SK-N-SH (cell line): ENCODE measurements at regions not wholly inside any gene's neighbourhood (a gene's known extent, or its start where the extent isn't known, plus 50 kb on each side); places are given as distances from the start of the nearest gene placed in this dataset.

Experiments used
- CTCF ChIA-PET: fragments of 300-600, 350-600 bp; formaldehyde crosslinking; extraction: SDS; loops from one replicate; lab custom pipeline; 2021; lab: Yijun Ruan, JAX
- POLR2A ChIA-PET: fragments of 350-600 bp; sonication (Branson Sonifier 250); formaldehyde crosslinking; extraction: SDS; loops from one replicate; lab custom pipeline; 2020; ENCODE audit warnings: antibody characterized with exemption, inconsistent platforms; lab: Yijun Ruan, JAX
- DNase-seq: peaks from one replicate; pipeline ENCODE4 v3.0.0; 2012
- H2AFZ ChIP-seq: fragments of 200-600 bp; sonication (generic); 2 replicates; pipeline ENCODE4 v1.8.1; 2016; ENCODE audit warnings: antibody characterized with exemption, mild to moderate bottlenecking, low read depth
- H3F3A ChIP-seq: fragments of 200-600 bp; sonication (generic); replicated peaks from 2 replicates; pipeline ENCODE3; 2016; ENCODE audit warnings: antibody characterized with exemption, mild to moderate bottlenecking; ENCODE audit not compliant: insufficient read depth
- H3K27ac ChIP-seq, 2 experiments: fragments of 200-500 bp in 1 of 2; fragments of 200-600 bp in 1 of 2; sonication (Bioruptor generic) in 1 of 2; sonication (generic), shearing (Covaris generic) in 1 of 2; 2 replicates each; pipeline versions ENCODE4 v1.5.1 to v1.6.1; 2014 to 2016; ENCODE audit warnings: low read depth in 2 of 2, inconsistent platforms in 1 of 2, low read length in 1 of 2, mild to moderate bottlenecking in 1 of 2, mixed read lengths in 1 of 2
- H3K27me3 ChIP-seq: fragments of 200-600 bp; sonication (generic), shearing (Covaris generic); 2 replicates; pipeline ENCODE4 v1.6.1; 2016; ENCODE audit warnings: mixed run types; ENCODE audit not compliant: insufficient read depth
- H3K36me3 ChIP-seq, 2 experiments: fragments of 200-500 bp in 1 of 2; fragments of 200-600 bp in 1 of 2; sonication (Bioruptor generic) in 1 of 2; sonication (generic) in 1 of 2; replicated peaks in 1 of 2; 2 replicates each; pipeline versions ENCODE3 to v1.5.1; 2014 to 2016; ENCODE audit warnings: low read length in 1 of 2, mild to moderate bottlenecking in 1 of 2; ENCODE audit not compliant: insufficient read depth in 2 of 2, control insufficient read depth in 1 of 2
- H3K4me1 ChIP-seq, 2 experiments: fragments of 200-500 bp in 1 of 2; fragments of 200-600 bp in 1 of 2; sonication (Bioruptor generic) in 1 of 2; sonication (generic), shearing (Covaris generic) in 1 of 2; 2 replicates each; pipeline versions ENCODE4 v1.5.1 to v1.6.1; 2014 to 2016; ENCODE audit warnings: low read depth in 1 of 2, low read length in 1 of 2, mixed run types in 1 of 2; ENCODE audit not compliant: insufficient read depth in 2 of 2, control insufficient read depth in 1 of 2
- H3K4me2 ChIP-seq: fragments of 200-600 bp; sonication (generic), shearing (Covaris generic); 2 replicates; pipeline ENCODE4 v1.6.1; 2017; ENCODE audit warnings: mixed run types
- H3K4me3 ChIP-seq, 2 experiments: fragments of 200-500 bp in 1 of 2; fragments of 200-600 bp in 1 of 2; sonication (Bioruptor generic) in 1 of 2; sonication (generic), shearing (Covaris generic) in 1 of 2; 2 replicates each; pipeline versions ENCODE4 v1.5.1 to v1.8.1; 2014 to 2016; ENCODE audit warnings: low read depth in 2 of 2, inconsistent platforms in 1 of 2, low read length in 1 of 2, mild to moderate bottlenecking in 1 of 2, mixed read lengths in 1 of 2, moderate library complexity in 1 of 2
- H3K79me2 ChIP-seq: fragments of 200-600 bp; sonication (generic); 2 replicates; pipeline ENCODE4 v1.8.1; 2017; ENCODE audit warnings: mild to moderate bottlenecking; ENCODE audit not compliant: insufficient read depth
- H3K9ac ChIP-seq: fragments of 200-600 bp; sonication (generic); 2 replicates; pipeline ENCODE4 v1.6.1; 2017; ENCODE audit warnings: mixed run types
- H3K9me2 ChIP-seq: fragments of 200-600 bp; sonication (generic); 2 replicates; pipeline ENCODE4 v1.6.1; 2017; ENCODE audit warnings: mixed run types
- H3K9me3 ChIP-seq: fragments of 200-600 bp; sonication (generic); 2 replicates; pipeline ENCODE4 v1.6.1; 2017; ENCODE audit warnings: mixed run types, mild to moderate bottlenecking, moderate library complexity
- H4K20me1 ChIP-seq: fragments of 200-600 bp; sonication (generic); 2 replicates; pipeline ENCODE4 v1.6.1; 2017; ENCODE audit warnings: mild to moderate bottlenecking, mixed run types; ENCODE audit not compliant: insufficient read depth
- EP300 ChIP-seq, 2 experiments: IDR thresholded peaks; 2 replicates each; pipeline versions ENCODE4 v1.4.0 to v1.6.1; 2012; ENCODE audit warnings: borderline replicate concordance in 1 of 2, low read depth in 1 of 2, low read length in 1 of 2
- FOXM1 ChIP-seq: IDR thresholded peaks from 2 replicates; pipeline ENCODE4 v1.4.0; 2012; ENCODE audit warnings: low read depth, mild to moderate bottlenecking
- GABPA ChIP-seq: IDR thresholded peaks from 2 replicates; pipeline ENCODE4 v1.4.0; 2012; ENCODE audit warnings: low read depth, mild to moderate bottlenecking
- GATA2 ChIP-seq: sonication (generic); formaldehyde crosslinking; IDR thresholded peaks from 2 replicates; pipeline ENCODE4 v1.5.0; 2020; ENCODE audit warnings: mild to moderate bottlenecking, missing genetic modification reagents
- JUND ChIP-seq: IDR thresholded peaks from 2 replicates; pipeline ENCODE4 v1.4.0; 2012
- MEF2A ChIP-seq: IDR thresholded peaks from 2 replicates; pipeline ENCODE4 v1.4.0; 2012; ENCODE audit warnings: low read depth, borderline replicate concordance
- MXI1 ChIP-seq: IDR thresholded peaks from 2 replicates; pipeline ENCODE4 v1.6.1; 2012; ENCODE audit warnings: mild to moderate bottlenecking, low read depth, low read length, improper control_type of control experiment
- NFIC ChIP-seq: IDR thresholded peaks from 2 replicates; pipeline ENCODE4 v1.4.0; 2012; ENCODE audit warnings: borderline replicate concordance
- RAD21 ChIP-seq: IDR thresholded peaks from 2 replicates; pipeline ENCODE4 v1.6.1; 2012; ENCODE audit warnings: mild to moderate bottlenecking, low read length
- RCOR1 ChIP-seq: fragments of 150-350 bp; IDR thresholded peaks from 2 replicates; pipeline ENCODE4 v1.6.1; 2017; ENCODE audit warnings: antibody characterized with exemption, low read length
- SIN3A ChIP-seq: IDR thresholded peaks from 2 replicates; pipeline ENCODE4 v1.6.1; 2012; ENCODE audit warnings: low read depth, mild to moderate bottlenecking, low read length, moderate library complexity, borderline replicate concordance
- SMC3 ChIP-seq: IDR thresholded peaks from 2 replicates; pipeline ENCODE4 v1.6.1; 2012; ENCODE audit warnings: low read depth, low read length, improper control_type of control experiment
- TAF1 ChIP-seq: IDR thresholded peaks from 2 replicates; pipeline ENCODE4 v1.6.1; 2012; ENCODE audit warnings: low read depth, mild to moderate bottlenecking, low read length, moderate library complexity, borderline replicate concordance
- TCF12 ChIP-seq: IDR thresholded peaks from 2 replicates; pipeline ENCODE4 v1.4.0; 2012
- YY1 ChIP-seq: IDR thresholded peaks from 2 replicates; pipeline ENCODE4 v1.4.0; 2012; ENCODE audit warnings: low read depth, mild to moderate bottlenecking
- ZBTB33 ChIP-seq: IDR thresholded peaks from 2 replicates; pipeline ENCODE4 v1.4.0; 2012; ENCODE audit warnings: low read depth, borderline replicate concordance
- WGBS: methylation state at CpG from one replicate; pipeline ENCODE4 v1.1.6; 2017; ENCODE audit warnings: low lambda C conversion rate; 5-methylcytosine and 5-hydroxymethylcytosine counted together
- TF ChIP-seq, protein P1 (sequence below): IDR thresholded peaks from 2 replicates; pipeline ENCODE4 v1.6.1; 2012; ENCODE audit warnings: mild to moderate bottlenecking, low read depth, low read length, moderate library complexity
- TF ChIP-seq, protein P2 (sequence below): fragments of 200-600 bp; sonication (generic); IDR thresholded peaks from 2 replicates; pipeline ENCODE4 v1.6.1; 2017; ENCODE audit warnings: antibody characterized with exemption, mild to moderate bottlenecking, moderate library complexity
- TF ChIP-seq, protein P3 (sequence below): IDR thresholded peaks from 2 replicates; pipeline ENCODE4 v1.4.0; 2012; ENCODE audit warnings: low read depth, borderline replicate concordance

- no peaks in the 10 kb centered on the region for H3K27me3 ChIP-seq
Measured at GRCh38 chr5:74462356-74462755, 178.2 kb downstream of the ENC1 start.

More at GRCh38 chr5:74462356-74462755, 178.2 kb downstream of the ENC1 start:
- no peak overlapping the region for H3K4me3 ChIP-seq
- no peaks in the 10 kb centered on the region for H3K9me3 ChIP-seq
- H2AFZ ChIP-seq: no peak overlapping the region
- no peak overlapping the region for H3K4me2 ChIP-seq
- 80% methylated on average over 1 of the region's 1 CpG for WGBS
- H3F3A ChIP-seq: no peaks in the 10 kb centered on the region
- H3K27ac ChIP-seq: no peak overlapping the region
- no peaks in the 10 kb centered on the region for H4K20me1 ChIP-seq
- POLR2A ChIA-PET: no interaction called here
- TF ChIP-seq, protein P1, sequence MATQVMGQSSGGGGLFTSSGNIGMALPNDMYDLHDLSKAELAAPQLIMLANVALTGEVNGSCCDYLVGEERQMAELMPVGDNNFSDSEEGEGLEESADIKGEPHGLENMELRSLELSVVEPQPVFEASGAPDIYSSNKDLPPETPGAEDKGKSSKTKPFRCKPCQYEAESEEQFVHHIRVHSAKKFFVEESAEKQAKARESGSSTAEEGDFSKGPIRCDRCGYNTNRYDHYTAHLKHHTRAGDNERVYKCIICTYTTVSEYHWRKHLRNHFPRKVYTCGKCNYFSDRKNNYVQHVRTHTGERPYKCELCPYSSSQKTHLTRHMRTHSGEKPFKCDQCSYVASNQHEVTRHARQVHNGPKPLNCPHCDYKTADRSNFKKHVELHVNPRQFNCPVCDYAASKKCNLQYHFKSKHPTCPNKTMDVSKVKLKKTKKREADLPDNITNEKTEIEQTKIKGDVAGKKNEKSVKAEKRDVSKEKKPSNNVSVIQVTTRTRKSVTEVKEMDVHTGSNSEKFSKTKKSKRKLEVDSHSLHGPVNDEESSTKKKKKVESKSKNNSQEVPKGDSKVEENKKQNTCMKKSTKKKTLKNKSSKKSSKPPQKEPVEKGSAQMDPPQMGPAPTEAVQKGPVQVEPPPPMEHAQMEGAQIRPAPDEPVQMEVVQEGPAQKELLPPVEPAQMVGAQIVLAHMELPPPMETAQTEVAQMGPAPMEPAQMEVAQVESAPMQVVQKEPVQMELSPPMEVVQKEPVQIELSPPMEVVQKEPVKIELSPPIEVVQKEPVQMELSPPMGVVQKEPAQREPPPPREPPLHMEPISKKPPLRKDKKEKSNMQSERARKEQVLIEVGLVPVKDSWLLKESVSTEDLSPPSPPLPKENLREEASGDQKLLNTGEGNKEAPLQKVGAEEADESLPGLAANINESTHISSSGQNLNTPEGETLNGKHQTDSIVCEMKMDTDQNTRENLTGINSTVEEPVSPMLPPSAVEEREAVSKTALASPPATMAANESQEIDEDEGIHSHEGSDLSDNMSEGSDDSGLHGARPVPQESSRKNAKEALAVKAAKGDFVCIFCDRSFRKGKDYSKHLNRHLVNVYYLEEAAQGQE: no peak
- TF ChIP-seq GATA2 (CRISPR knock-in tag) (no peak), TAF1 (no peak), SMC3 (no peak), YY1 (no peak), NFIC (no peak), MEF2A (no peak), RAD21 (no peak), TCF12 (no peak), FOXM1 (no peak), RCOR1 (no peak), SIN3A (no peak), JUND (no peak), ZBTB33 (no peak), MXI1 (no peak), EP300 (IDR thresholded peaks at IDR 0.05; ENCODE audit: borderline replicate concordance in 1 of 2, low read depth in 1 of 2, low read length in 1 of 2) (no peak), GABPA (no peak)
- TF ChIP-seq, protein P2, sequence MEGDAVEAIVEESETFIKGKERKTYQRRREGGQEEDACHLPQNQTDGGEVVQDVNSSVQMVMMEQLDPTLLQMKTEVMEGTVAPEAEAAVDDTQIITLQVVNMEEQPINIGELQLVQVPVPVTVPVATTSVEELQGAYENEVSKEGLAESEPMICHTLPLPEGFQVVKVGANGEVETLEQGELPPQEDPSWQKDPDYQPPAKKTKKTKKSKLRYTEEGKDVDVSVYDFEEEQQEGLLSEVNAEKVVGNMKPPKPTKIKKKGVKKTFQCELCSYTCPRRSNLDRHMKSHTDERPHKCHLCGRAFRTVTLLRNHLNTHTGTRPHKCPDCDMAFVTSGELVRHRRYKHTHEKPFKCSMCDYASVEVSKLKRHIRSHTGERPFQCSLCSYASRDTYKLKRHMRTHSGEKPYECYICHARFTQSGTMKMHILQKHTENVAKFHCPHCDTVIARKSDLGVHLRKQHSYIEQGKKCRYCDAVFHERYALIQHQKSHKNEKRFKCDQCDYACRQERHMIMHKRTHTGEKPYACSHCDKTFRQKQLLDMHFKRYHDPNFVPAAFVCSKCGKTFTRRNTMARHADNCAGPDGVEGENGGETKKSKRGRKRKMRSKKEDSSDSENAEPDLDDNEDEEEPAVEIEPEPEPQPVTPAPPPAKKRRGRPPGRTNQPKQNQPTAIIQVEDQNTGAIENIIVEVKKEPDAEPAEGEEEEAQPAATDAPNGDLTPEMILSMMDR: no peak
- TF ChIP-seq, protein P3, sequence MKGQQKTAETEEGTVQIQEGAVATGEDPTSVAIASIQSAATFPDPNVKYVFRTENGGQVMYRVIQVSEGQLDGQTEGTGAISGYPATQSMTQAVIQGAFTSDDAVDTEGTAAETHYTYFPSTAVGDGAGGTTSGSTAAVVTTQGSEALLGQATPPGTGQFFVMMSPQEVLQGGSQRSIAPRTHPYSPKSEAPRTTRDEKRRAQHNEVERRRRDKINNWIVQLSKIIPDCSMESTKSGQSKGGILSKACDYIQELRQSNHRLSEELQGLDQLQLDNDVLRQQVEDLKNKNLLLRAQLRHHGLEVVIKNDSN: no peak
- TF ChIP-seq, all 33 proteins: peak for 0
- CTCF ChIA-PET: no interaction called here
- no peak for DNase-seq
- Histone ChIP-seq H3K9ac (no peak overlapping the region), H3K4me1 (no peaks in the 10 kb centered on the region), H3K9me2 (no peaks in the 10 kb centered on the region), H3K36me3 (no peaks in the 10 kb centered on the region), H3K79me2 (no peaks in the 10 kb centered on the region)
